Endothelial cell of hepatic sinusoid (primary cell): ENCODE measurements at regions not wholly inside any gene's neighbourhood (a gene's known extent, or its start where the extent isn't known, plus 50 kb on each side); places are given as distances from the start of the nearest gene placed in this dataset.
"Not testable (repeated sequence)": the region's sequence is repeated elsewhere in the genome, so short reads cannot be mapped to it uniquely, and the experiment has no call there.

ENCODE experiments used
- in situ Hi-C: cut with HindIII; loops from 2 replicates; pipeline ENCODE4 v1.10.0; 2017; ENCODE audit warnings: low sequenced_read_pairs

GRCh38 chrX:151042842-151043241, 59.7 kb downstream of the HMGB3 start:
- in situ Hi-C loops: no loop called here

DNA sequence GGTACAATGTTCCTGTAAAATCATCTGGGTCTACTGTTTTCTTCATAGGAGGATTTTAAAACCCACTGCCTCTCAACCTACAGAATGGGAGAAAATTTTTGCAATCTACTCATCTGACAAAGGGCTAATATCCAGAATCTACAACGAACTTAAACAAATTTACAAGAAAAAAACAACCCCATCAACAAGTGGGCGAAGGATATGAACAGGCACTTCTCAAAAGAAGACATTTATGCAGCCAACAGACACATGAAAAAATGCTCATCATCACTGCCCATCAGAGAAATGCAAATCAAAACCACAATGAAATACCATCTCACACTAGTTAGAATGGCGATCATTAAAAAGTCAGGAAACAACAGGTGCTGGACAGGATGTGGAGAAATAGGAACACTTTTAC, 83.2 kb downstream of the HMGB3 start:
- in situ Hi-C loops: not testable (repeated sequence)

GRCh38 chrX:151073767-151074166, 90.6 kb downstream of the HMGB3 start:
- in situ Hi-C loops: no loop called here

GRCh38 chrX:151081016-151081415, 95.4 kb upstream of the GPR50 start:
- in situ Hi-C loops: loop anchor here (5.0 kb wide), 1 partner anchor 309 kb away; no protein-coding TSS in a partner anchor

GRCh38 chrX:151082077-151082948, 94.1 kb upstream of the GPR50 start:
- in situ Hi-C loops: loop anchor here (5.0 kb wide), 1 partner anchor 310 kb away; no protein-coding TSS in a partner anchor

DNA sequence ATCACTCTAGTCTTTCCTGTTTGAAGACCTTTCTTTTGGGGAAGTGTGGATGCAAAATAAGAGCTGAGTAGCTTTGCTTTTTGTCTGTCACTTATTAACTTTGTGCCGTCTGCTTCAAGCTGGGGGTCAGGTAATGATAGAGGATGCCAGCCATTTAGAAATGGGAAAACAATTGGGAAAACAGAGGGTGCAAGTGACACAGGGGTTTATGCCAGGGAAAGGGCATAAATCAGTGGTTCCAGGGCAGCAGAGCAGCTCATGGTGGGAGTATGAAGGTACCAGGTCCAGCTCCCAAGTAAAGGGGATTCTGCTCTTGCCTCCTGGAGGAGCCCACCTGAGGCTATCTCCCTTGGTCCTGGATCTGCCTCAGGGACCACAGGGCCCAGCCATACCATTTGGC, 91.9 kb upstream of the GPR50 start:
- in situ Hi-C loops: loop anchor here (5.0 kb wide), 1 partner anchor 312 kb away; no protein-coding TSS in a partner anchor

DNA sequence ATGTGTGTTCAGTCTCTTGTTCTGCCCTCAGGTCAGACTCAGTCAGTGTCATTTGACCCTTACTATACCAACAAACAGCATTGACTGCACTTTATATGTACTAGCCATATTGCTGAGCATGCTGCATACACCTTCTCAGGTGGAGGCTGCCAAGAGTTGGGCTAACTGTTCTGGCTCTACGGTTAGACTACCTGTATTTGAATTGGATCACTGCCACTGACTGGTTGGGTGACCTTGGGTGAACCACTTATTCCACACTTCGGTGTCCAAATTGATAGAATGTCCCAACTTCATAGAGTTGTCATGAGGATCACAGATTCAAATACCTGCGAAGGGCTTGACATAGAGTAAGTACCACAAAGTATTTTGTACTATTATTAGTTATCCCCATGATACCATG, 91.2 kb upstream of the GPR50 start:
- in situ Hi-C loops: no loop called here

GRCh38 chrX:151088221-151088620, 88.2 kb upstream of the GPR50 start:
- in situ Hi-C loops: no loop called here

- in situ Hi-C loops: no loop called here
Measured at GRCh38 chrX:151099001-151099400, 77.4 kb upstream of the GPR50 start.

DNA sequence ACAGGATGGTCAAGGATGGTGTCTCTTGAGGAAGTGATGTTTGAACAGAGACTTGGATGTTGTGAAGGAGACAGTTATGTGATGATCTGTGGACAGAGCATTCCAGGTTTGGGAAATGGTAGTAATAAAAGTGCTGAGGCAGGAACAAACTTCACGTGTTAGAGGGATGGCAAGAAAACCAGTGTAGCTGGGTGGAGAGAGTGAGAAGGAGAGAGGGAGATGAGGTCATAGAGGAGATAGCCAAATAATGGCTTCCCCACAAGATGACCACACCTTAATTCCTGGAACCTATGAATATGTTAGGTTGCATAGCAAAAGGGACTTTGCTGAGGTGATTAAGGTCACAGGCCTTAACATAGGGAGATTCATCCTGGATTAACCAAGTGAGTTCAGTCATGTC, 75.6 kb upstream of the GPR50 start:
- in situ Hi-C loops: no loop called here

DNA sequence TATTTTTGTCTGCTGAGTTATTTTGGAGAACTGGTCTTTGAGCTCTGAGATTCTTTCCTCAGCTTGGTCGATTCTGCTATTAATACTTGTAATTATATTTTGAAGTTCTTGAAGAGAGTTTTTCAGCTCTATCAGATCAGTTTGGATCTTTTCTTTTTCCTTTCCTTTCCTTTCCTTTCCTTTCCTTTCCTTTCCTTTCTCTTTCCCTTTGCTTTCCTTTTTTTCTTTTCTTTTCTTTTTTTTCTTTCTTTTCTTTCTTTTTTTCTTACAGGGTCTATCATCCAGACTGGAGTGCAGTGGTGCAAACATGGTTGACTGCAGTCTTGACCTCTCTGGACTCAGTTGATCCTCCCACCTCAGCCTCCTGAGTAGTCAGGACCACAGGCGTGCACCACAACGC, 63.2 kb upstream of the GPR50 start:
- in situ Hi-C loops: not testable (repeated sequence)
